ENCODE measurements at regions not wholly inside any gene's neighbourhood (a gene's known extent, or its start where the extent isn't known, plus 50 kb on each side); places are given as distances from the start of the nearest gene placed in this dataset.

DNA sequence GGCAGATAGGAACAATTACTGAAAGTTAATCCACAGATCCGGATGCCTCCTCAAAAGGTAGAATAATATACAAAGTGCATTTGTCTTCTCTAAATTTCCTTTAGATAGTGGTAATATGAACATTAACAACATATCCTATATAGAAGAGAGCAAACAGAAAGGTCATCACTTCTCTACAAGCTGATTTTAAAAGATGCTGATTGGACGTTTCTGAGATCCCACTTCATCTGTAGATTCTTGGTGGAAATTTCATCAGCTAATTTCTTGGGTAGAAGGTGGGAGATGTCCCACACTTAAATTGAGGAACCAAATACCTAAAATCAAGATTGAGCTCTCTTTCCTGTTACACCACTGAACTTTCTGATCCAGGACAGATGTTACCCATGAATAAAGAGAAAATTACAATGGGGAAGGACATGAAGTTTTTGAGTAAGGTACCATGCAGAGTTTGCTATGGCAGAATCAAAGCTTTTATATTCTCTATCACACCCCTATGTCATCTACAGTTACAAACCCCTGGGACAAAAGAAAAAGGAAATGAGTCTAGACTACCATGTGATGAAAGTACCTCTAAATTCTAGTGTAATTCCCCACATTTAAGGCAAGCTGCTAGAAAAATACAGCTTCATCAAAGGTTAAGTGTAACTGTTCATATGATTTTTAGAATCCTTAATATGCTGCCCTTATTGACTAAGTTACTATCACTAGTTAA, 189.2 kb upstream of the SETMAR start:
- Mint-ChIP-seq H3K27ac (no peak overlapping the region), H3K36me3 (peaks cover 0 to 2% of the 10 kb centered on the region in 2 donors), H3K9me3 (peaks cover 0 to 7% (median 2%) of the 10 kb centered on the region in 7 donors), H3K27me3 (ENCODE audit: low read depth in 3 of 3) (peaks cover 0 to 2% (median 0%) of the 10 kb centered on the region in 3 donors), H3K4me1 (no peaks in the 10 kb centered on the region), H3K4me3 (no peak overlapping the region)
- WGBS (ENCODE audit: insufficient coverage) = no CpG with 5 or more reads among the region's 2 CpGs
- Histone ChIP-seq H3K79me2 (ENCODE audit: insufficient read depth, low read length) (no peaks in the 10 kb centered on the region), H3K27ac (ENCODE audit: low read depth in 1 of 2, low read length in 2 of 2) (no peak overlapping the region), H3K36me3 (replicated peaks in 1 of 2; ENCODE audit: control insufficient read depth in 1 of 2, insufficient read depth in 2 of 2, low read length in 2 of 2) (no peaks in the 10 kb centered on the region), H4K20me1 (ENCODE audit: insufficient read depth, low read length) (no peaks in the 10 kb centered on the region), H3K4me2 (replicated peaks; ENCODE audit: extremely low read depth, low read length, poor library complexity, severe bottlenecking) (no peak overlapping the region), H3K27me3 (ENCODE audit: control insufficient read depth in 2 of 2, insufficient read depth in 2 of 2, low read length in 2 of 2) (no peaks in the 10 kb centered on the region), H3K4me1 (ENCODE audit: control insufficient read depth in 1 of 2, insufficient read depth in 2 of 2, low read length in 2 of 2) (no peaks in the 10 kb centered on the region), H3K9ac (ENCODE audit: insufficient read depth, low read length, poor library complexity, severe bottlenecking) (no peak overlapping the region), H2AFZ (ENCODE audit: insufficient read depth, low read depth, low read length, poor library complexity, severe bottlenecking) (no peak overlapping the region), H3K4me3 (replicated peaks in 1 of 3; ENCODE audit: low read depth in 2 of 3, low read length in 3 of 3) (no peak overlapping the region), H3K9me3 (replicated peaks in 1 of 2; ENCODE audit: control insufficient read depth in 1 of 2, insufficient read depth in 1 of 2, low read length in 2 of 2) (no peaks in the 10 kb centered on the region)
- intact Hi-C loops (cut with micrococcal nuclease) = no loop called here
- TF ChIP-seq, protein P1, sequence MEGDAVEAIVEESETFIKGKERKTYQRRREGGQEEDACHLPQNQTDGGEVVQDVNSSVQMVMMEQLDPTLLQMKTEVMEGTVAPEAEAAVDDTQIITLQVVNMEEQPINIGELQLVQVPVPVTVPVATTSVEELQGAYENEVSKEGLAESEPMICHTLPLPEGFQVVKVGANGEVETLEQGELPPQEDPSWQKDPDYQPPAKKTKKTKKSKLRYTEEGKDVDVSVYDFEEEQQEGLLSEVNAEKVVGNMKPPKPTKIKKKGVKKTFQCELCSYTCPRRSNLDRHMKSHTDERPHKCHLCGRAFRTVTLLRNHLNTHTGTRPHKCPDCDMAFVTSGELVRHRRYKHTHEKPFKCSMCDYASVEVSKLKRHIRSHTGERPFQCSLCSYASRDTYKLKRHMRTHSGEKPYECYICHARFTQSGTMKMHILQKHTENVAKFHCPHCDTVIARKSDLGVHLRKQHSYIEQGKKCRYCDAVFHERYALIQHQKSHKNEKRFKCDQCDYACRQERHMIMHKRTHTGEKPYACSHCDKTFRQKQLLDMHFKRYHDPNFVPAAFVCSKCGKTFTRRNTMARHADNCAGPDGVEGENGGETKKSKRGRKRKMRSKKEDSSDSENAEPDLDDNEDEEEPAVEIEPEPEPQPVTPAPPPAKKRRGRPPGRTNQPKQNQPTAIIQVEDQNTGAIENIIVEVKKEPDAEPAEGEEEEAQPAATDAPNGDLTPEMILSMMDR (IDR thresholded peaks at IDR 0.05) = no peak
- DNase-seq = no peak

DNA sequence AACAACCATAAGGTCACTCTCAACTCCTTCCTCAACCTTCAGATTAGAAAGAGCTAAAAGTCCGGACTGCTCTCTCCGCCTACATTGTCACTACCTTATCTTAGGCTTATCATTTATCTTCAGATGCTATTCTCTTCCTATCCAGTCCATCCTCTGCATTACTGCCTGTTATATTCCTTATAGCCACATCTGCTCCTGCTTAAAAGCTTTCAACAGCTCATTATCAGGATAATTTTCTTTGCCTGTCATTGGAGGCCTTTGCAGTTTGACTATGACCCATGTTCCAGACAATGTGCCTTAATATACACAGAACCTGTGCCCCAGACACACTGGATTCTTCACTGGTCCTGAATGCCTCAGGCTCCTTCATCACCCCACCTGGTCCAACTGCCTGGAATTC, 184.1 kb upstream of the SETMAR start:
- Mint-ChIP-seq H3K4me3 (no peak overlapping the region), H3K4me1 (no peaks in the 10 kb centered on the region), H3K9me3 (peaks cover 0 to 2% (median 0%) of the 10 kb centered on the region in 7 donors), H3K36me3 (peaks cover 0 to 2% of the 10 kb centered on the region in 2 donors), H3K27ac (no peak overlapping the region), H3K27me3 (ENCODE audit: low read depth in 3 of 3) (peaks cover 0 to 6% (median 2%) of the 10 kb centered on the region in 3 donors)
- TF ChIP-seq, protein P1 (IDR thresholded peaks at IDR 0.05) = no peak
- no peaks in the 10 kb centered on the region for H4K20me1 ChIP-seq (ENCODE audit: insufficient read depth, low read length)
- no peaks in the 10 kb centered on the region for H3K27me3 ChIP-seq (ENCODE audit: control insufficient read depth in 2 of 2, insufficient read depth in 2 of 2, low read length in 2 of 2)
- H3K4me3 ChIP-seq (replicated peaks in 1 of 3; ENCODE audit: low read depth in 2 of 3, low read length in 3 of 3) = no peak overlapping the region
- H3K4me2 ChIP-seq (replicated peaks; ENCODE audit: extremely low read depth, low read length, poor library complexity, severe bottlenecking) = no peak overlapping the region
- H2AFZ ChIP-seq (ENCODE audit: insufficient read depth, low read depth, low read length, poor library complexity, severe bottlenecking) = no peak overlapping the region
- 94% methylated on average over 2 of the region's 2 CpGs for WGBS (ENCODE audit: insufficient coverage)
- no peak for DNase-seq
- no peak overlapping the region for H3K27ac ChIP-seq (ENCODE audit: low read depth in 1 of 2, low read length in 2 of 2)
- no peaks in the 10 kb centered on the region for H3K36me3 ChIP-seq (replicated peaks in 1 of 2; ENCODE audit: control insufficient read depth in 1 of 2, insufficient read depth in 2 of 2, low read length in 2 of 2)
- H3K9ac ChIP-seq (ENCODE audit: insufficient read depth, low read length, poor library complexity, severe bottlenecking) = no peak overlapping the region
- H3K4me1 ChIP-seq (ENCODE audit: control insufficient read depth in 1 of 2, insufficient read depth in 2 of 2, low read length in 2 of 2) = no peaks in the 10 kb centered on the region
- H3K9me3 ChIP-seq (replicated peaks in 1 of 2; ENCODE audit: control insufficient read depth in 1 of 2, insufficient read depth in 1 of 2, low read length in 2 of 2) = no peaks in the 10 kb centered on the region
- intact Hi-C loops (cut with micrococcal nuclease) = no loop called here
- H3K79me2 ChIP-seq (ENCODE audit: insufficient read depth, low read length) = no peaks in the 10 kb centered on the region
